SH-SY5Y (cell line): ENCODE measurements at regions not wholly inside any gene's neighbourhood (a gene's known extent, or its start where the extent isn't known, plus 50 kb on each side); places are given as distances from the start of the nearest gene placed in this dataset.

ENCODE experiments used
- GATA2 ChIP-seq: IDR thresholded peaks from 2 replicates; pipeline ENCODE4 v1.6.1; 2011; ENCODE audit warnings: mild to moderate bottlenecking, low read depth, low read length
- GATA3 ChIP-seq: IDR thresholded peaks from 2 replicates; pipeline ENCODE4 v1.6.1; 2011; ENCODE audit warnings: low read depth, mild to moderate bottlenecking, low read length, moderate library complexity

DNA sequence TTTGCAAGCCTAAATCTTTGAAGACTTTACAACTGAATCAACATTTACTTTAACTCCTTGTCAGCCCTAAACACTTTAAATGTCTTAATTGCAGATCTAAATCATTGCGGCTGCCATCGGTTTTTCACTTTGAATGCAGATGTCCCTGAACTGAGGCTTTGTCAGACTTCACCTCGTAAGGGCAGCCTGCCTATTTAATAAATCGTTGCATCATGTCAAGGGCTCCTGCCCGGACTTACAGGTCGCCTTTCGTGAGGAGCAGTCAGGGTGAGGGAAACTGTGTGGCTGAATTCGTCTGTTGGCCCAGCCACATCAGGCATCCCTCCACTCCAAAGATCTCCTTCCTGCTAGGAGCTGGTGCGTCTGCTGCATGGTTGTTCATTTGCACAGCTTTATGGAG is 368.2 kb upstream of the NPVF start:
- no peak for TF ChIP-seq GATA2
- no peak for TF ChIP-seq GATA3
